ENCODE measurements at regions not wholly inside any gene's neighbourhood (a gene's known extent, or its start where the extent isn't known, plus 50 kb on each side); places are given as distances from the start of the nearest gene placed in this dataset.

DNA sequence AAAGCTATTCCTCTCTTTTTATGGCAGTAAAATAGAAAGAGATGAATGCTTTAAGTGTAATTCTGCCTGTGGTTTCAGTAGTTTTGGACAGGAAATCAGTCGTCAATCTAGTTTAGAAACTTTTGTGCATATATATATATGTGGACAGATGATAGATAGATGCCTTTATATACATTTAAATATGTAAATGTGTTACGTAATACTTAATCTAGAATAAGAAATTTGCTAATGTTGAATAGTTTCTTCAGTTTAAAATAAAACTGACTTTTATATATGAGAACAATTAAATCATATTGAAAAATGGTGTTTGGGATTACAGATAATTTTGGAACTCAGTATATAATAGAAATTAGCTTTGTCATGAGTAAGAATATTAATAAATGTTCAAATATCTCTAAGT lies 1165.7 kb upstream of the NCAM2 start:
- Histone ChIP-seq H3K27ac (ENCODE audit: low read depth, low read length) (no peak overlapping the region), H3K4me1 (ENCODE audit: control insufficient read depth, insufficient read depth, low read length) (no peaks in the 10 kb centered on the region), H3K9ac (ENCODE audit: low read length) (no peak overlapping the region), H3K27me3 (ENCODE audit: control insufficient read depth, insufficient read depth, low read length) (no peaks in the 10 kb centered on the region), H3K4me3 (ENCODE audit: low read length) (no peak overlapping the region), H3K36me3 (ENCODE audit: control insufficient read depth, insufficient read depth, low read length) (no peaks in the 10 kb centered on the region)

DNA sequence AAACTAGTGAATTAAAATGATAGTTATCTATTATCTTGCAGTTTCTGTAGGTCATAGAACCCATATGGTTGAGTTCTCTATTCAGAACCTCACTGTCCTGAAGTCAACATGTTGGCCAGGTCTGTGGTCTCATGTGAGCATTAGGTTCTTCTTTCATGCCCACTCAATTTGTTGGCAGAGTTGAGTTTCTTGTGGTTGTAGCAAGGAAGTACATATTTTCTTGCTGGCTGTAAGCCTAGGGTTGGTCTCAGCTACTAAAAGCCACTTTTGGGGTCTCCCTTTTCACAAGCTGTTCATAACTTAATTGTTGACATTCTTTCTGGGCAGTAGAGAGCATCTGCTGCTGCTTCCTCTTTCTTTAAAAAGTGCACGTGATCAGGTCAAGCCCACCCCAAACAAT lies 1165.1 kb upstream of the NCAM2 start:
- no peaks in the 10 kb centered on the region for H3K27me3 ChIP-seq (ENCODE audit: control insufficient read depth, insufficient read depth, low read length)
- H3K9ac ChIP-seq (ENCODE audit: low read length), result no peak overlapping the region
- no peaks in the 10 kb centered on the region for H3K4me1 ChIP-seq (ENCODE audit: control insufficient read depth, insufficient read depth, low read length)
- H3K4me3 ChIP-seq (ENCODE audit: low read length), result no peak overlapping the region
- H3K36me3 ChIP-seq (ENCODE audit: control insufficient read depth, insufficient read depth, low read length), result no peaks in the 10 kb centered on the region
- no peak overlapping the region for H3K27ac ChIP-seq (ENCODE audit: low read depth, low read length)

DNA sequence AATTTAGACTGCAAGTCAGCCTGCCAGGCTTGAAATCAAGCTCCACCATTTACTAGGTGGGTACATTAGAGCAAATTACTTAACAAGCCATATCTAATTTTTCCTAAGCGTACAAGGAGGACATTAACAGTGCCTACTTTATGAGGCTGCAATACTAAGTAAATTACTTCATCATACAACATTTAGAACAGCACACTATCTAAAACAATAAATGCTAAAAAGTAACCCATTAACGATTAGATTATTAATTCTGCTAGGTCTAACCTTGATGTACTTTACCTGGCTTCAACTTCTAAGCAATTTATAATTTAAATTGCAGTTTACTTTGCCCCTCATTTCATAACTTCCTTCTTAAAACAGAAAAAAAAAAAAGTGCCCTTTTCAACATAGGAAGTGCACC lies 1155.6 kb upstream of the NCAM2 start:
- Histone ChIP-seq H3K4me1 (ENCODE audit: control insufficient read depth, insufficient read depth, low read length) (no peaks in the 10 kb centered on the region), H3K4me3 (ENCODE audit: low read length) (no peak overlapping the region), H3K27me3 (ENCODE audit: control insufficient read depth, insufficient read depth, low read length) (no peaks in the 10 kb centered on the region), H3K36me3 (ENCODE audit: control insufficient read depth, insufficient read depth, low read length) (no peaks in the 10 kb centered on the region), H3K27ac (ENCODE audit: low read depth, low read length) (no peak overlapping the region), H3K9ac (ENCODE audit: low read length) (no peak overlapping the region)

DNA sequence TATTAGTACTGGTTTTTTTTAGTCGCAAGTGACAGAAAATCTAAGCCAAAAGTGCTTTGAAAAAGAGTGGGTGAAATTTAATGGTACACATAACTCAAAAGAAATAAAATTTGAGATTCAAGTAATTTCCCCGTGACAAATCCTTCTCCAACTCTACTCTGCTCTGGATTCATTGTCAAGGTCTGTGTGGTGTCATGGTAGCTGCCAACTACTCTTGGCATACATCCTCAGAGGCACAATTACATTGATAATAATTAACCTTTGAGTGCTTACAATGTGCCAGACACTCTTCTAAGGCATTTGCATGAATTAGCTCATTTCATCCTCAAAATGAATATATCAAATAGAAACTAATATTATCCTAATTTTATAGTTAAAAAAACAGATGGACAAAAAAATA lies 1153.9 kb upstream of the NCAM2 start:
- no peak overlapping the region for H3K9ac ChIP-seq (ENCODE audit: low read length)

DNA sequence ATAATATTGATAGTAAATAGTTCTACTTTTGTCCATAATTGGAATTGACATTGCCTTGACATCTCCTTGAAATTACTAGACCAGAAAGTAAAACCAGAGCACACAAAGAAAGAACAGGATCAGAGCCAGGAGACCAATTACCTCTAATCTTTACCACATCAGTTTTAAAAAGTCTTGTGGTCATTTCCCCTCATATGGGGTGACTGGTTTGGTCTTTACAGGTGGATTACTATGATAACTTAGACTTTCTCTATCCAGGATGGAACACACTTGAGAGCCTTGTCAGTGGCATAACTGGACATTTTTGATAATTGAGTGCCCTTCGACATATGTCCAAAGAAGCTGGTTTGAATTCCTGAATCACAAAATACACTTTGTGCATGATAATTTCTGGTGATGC lies 1148.1 kb upstream of the NCAM2 start:
- H3K27ac ChIP-seq (ENCODE audit: low read depth, low read length), result no peak overlapping the region
- H3K4me1 ChIP-seq (ENCODE audit: control insufficient read depth, insufficient read depth, low read length), result no peaks in the 10 kb centered on the region
- H3K36me3 ChIP-seq (ENCODE audit: control insufficient read depth, insufficient read depth, low read length), result no peaks in the 10 kb centered on the region
- no peak overlapping the region for H3K4me3 ChIP-seq (ENCODE audit: low read length)
- H3K27me3 ChIP-seq (ENCODE audit: control insufficient read depth, insufficient read depth, low read length), result no peaks in the 10 kb centered on the region
- no peak overlapping the region for H3K9ac ChIP-seq (ENCODE audit: low read length)

More for the DNA sequence above, 1153.9 kb upstream of the NCAM2 start:
- Histone ChIP-seq H3K27me3 (ENCODE audit: control insufficient read depth, insufficient read depth, low read length) (no peaks in the 10 kb centered on the region), H3K36me3 (ENCODE audit: control insufficient read depth, insufficient read depth, low read length) (no peaks in the 10 kb centered on the region), H3K4me3 (ENCODE audit: low read length) (no peak overlapping the region), H3K4me1 (ENCODE audit: control insufficient read depth, insufficient read depth, low read length) (no peaks in the 10 kb centered on the region), H3K27ac (ENCODE audit: low read depth, low read length) (no peak overlapping the region)

DNA sequence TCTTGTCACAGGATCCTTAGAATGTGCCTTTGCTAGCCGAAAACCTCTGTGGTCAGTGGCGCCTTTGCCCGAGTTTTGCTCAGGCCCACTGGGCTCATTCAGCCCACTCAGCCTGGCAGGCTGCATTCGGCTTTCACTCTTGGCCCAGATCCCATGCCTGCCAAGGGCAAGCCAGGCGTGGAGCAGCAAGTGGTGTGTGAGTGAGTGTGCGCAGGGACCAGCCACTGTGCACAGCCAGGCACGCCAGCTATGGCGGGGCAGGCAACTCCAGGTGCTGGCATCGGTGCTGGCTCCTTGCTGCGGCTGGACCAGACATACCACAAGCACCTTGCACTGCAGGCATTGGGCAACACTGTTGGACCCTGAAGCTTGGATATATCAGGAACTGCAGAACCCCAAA lies 1145.1 kb upstream of the NCAM2 start:
- no peaks in the 10 kb centered on the region for H3K4me1 ChIP-seq (ENCODE audit: control insufficient read depth, insufficient read depth, low read length)
- no peak overlapping the region for H3K9ac ChIP-seq (ENCODE audit: low read length)
- H3K4me3 ChIP-seq (ENCODE audit: low read length), result no peak overlapping the region
- H3K27ac ChIP-seq (ENCODE audit: low read depth, low read length), result no peak overlapping the region
- no peaks in the 10 kb centered on the region for H3K36me3 ChIP-seq (ENCODE audit: control insufficient read depth, insufficient read depth, low read length)
- H3K27me3 ChIP-seq (ENCODE audit: control insufficient read depth, insufficient read depth, low read length), result no peaks in the 10 kb centered on the region

DNA sequence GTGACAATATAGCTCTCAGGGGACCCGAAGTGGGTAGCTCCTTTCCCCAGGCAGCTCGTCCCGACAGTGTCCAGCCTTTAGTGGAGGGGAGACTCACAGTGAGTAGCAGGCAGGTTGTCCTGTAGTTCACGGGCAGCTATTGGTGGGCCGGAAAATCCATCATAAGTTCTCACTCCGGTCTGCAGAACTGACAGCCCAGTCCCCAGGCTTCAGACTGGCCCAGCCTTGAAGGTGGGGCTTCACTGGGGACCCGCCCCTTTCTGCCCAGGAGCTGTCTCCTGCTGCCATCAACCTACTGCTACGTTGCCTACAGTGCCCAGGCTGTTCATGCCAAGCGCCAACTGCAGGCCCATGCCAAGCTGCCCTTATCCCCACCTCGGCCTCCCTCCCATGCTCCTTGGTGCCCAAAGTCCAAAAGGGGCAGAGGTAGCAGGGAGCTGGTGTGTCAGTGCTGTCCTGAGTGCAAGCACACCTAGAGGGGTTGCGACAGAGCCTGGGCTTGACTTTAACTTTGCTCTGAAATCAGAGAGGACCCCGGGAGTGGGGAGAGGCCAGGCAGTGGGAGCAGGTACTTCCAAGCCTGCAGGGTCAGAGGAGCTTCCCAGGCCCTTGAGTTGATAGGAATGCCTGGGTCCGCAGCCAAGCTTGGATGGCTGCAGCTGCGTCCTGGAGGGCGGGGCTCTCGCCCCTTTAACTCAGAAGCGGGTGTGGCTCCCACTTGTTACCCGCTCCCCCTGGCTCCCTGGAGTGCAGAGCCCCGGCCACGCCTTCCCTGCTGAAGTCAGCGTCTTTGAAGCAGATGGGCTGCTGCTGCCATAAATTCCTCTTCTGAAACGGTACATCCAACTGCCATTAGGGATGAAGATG lies 1144.3 kb upstream of the NCAM2 start:
- Histone ChIP-seq H3K9ac (ENCODE audit: low read length) (no peak overlapping the region), H3K4me1 (ENCODE audit: control insufficient read depth, insufficient read depth, low read length) (no peaks in the 10 kb centered on the region), H3K36me3 (ENCODE audit: control insufficient read depth, insufficient read depth, low read length) (no peaks in the 10 kb centered on the region), H3K27me3 (ENCODE audit: control insufficient read depth, insufficient read depth, low read length) (no peaks in the 10 kb centered on the region), H3K4me3 (ENCODE audit: low read length) (no peak overlapping the region), H3K27ac (ENCODE audit: low read depth, low read length) (no peak overlapping the region)

DNA sequence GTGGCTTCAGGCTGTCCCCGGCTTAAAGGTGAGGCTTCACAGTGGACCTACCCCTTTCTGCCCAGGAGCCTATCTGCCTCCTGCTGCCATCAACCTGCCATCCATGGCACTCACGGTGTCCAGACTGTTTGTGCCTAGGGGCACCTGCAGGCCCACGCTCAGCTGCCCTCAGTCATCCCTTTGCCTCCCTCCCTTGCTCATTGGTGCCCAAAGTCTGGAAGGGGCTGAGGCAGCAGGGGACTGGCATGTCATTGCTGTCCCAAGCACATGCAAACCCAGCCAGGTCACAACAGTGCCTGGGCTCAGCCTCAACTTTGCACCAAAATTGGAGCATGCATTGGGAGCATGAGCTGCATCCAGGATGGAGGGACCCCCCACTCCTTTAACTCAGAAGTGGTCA lies 1142.7 kb upstream of the NCAM2 start:
- Histone ChIP-seq H3K27me3 (ENCODE audit: control insufficient read depth, insufficient read depth, low read length) (no peaks in the 10 kb centered on the region), H3K36me3 (ENCODE audit: control insufficient read depth, insufficient read depth, low read length) (no peaks in the 10 kb centered on the region), H3K9ac (ENCODE audit: low read length) (no peak overlapping the region), H3K4me3 (ENCODE audit: low read length) (no peak overlapping the region), H3K4me1 (ENCODE audit: control insufficient read depth, insufficient read depth, low read length) (no peaks in the 10 kb centered on the region), H3K27ac (ENCODE audit: low read depth, low read length) (no peak overlapping the region)

DNA sequence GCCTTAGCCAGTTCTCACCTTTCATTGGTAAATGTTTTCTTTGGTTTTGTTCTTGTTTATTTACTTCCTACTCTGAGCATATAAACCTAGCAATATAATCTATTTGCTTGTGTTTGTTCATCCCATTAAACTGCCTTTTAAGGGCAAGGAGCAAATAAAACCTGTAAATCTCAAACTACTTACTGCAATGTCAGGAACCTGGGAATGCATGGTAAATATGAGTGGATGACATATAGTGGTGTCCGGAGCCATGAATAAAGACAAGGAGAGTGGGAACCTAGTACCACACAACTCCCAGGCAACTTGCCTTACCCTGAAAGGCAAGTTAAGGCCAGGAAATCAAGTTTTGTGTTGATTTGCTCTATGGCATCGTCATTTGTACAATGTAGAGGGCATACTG lies 1133.7 kb upstream of the NCAM2 start:
- Histone ChIP-seq H3K27ac (ENCODE audit: low read depth, low read length) (no peak overlapping the region), H3K4me3 (ENCODE audit: low read length) (no peak overlapping the region), H3K9ac (ENCODE audit: low read length) (no peak overlapping the region), H3K4me1 (ENCODE audit: control insufficient read depth, insufficient read depth, low read length) (no peaks in the 10 kb centered on the region), H3K36me3 (ENCODE audit: control insufficient read depth, insufficient read depth, low read length) (no peaks in the 10 kb centered on the region), H3K27me3 (ENCODE audit: control insufficient read depth, insufficient read depth, low read length) (no peaks in the 10 kb centered on the region)

DNA sequence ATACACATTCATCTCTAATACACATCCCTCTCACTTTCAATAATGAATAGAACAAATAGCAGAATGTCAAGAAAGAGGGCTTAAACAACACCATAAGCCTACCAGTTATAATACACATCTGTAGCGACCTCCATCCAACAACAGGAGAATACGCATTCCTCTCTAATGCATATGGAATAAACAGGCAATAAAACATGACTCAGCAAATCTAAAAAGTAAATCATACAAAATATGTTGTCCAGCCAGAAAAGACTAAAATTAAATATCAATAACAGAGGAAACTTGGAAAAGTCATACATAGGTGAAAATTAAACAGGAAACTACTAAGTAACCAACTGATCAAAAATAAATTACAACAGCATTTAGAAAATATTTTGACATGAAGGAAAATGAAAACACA lies 1127.5 kb upstream of the NCAM2 start:
- no peak overlapping the region for H3K27ac ChIP-seq (ENCODE audit: low read depth, low read length)
- no peak overlapping the region for H3K4me3 ChIP-seq (ENCODE audit: low read length)

DNA sequence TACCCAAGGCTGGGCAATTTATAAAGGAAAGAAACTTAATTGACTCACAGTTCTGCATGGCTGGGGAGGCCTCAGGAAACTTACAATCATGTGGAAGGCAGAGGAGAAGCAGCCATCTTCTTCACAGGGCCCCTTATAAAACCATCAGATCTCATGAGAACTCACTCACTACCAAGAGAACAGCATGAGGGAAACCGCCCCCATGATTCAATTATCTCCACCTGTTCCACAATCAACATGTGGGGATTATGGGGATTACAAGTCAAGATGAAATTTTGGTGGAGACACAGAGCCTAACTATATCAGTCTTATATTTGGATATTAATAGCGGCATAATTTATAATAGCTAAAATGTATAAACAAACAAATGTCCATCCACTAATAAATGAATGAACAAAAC lies 1123.7 kb upstream of the NCAM2 start:
- Histone ChIP-seq H3K36me3 (ENCODE audit: control insufficient read depth, insufficient read depth, low read length) (no peaks in the 10 kb centered on the region), H3K4me1 (ENCODE audit: control insufficient read depth, insufficient read depth, low read length) (no peaks in the 10 kb centered on the region), H3K27me3 (ENCODE audit: control insufficient read depth, insufficient read depth, low read length) (no peaks in the 10 kb centered on the region), H3K4me3 (ENCODE audit: low read length) (no peak overlapping the region), H3K9ac (ENCODE audit: low read length) (no peak overlapping the region), H3K27ac (ENCODE audit: low read depth, low read length) (no peak overlapping the region)

More for the DNA sequence above, 1127.5 kb upstream of the NCAM2 start:
- no peaks in the 10 kb centered on the region for H3K27me3 ChIP-seq (ENCODE audit: control insufficient read depth, insufficient read depth, low read length)
- no peak overlapping the region for H3K9ac ChIP-seq (ENCODE audit: low read length)
- H3K4me1 ChIP-seq (ENCODE audit: control insufficient read depth, insufficient read depth, low read length), result no peaks in the 10 kb centered on the region
- no peaks in the 10 kb centered on the region for H3K36me3 ChIP-seq (ENCODE audit: control insufficient read depth, insufficient read depth, low read length)

DNA sequence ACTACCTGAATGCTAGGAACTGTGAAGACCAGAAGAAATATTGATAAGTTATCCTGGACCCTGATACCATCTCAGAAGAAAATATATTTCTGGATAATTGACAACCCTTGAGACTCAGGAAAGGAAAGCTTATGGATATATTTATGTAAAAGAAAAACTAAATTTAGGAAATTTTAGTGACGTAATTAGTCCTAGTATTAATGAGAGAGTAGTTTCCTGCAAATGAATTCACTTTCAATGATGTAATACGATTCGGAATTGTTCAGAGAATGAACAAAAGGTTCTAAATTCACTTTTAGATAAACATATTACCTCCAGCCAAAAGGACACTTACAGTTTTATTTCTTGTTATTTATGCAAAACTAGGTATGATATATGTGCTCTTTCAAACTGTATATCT lies 1120.1 kb upstream of the NCAM2 start:
- Histone ChIP-seq H3K27me3 (ENCODE audit: control insufficient read depth, insufficient read depth, low read length) (no peaks in the 10 kb centered on the region), H3K4me3 (ENCODE audit: low read length) (no peak overlapping the region), H3K27ac (ENCODE audit: low read depth, low read length) (no peak overlapping the region), H3K36me3 (ENCODE audit: control insufficient read depth, insufficient read depth, low read length) (no peaks in the 10 kb centered on the region), H3K4me1 (ENCODE audit: control insufficient read depth, insufficient read depth, low read length) (no peaks in the 10 kb centered on the region), H3K9ac (ENCODE audit: low read length) (no peak overlapping the region)

DNA sequence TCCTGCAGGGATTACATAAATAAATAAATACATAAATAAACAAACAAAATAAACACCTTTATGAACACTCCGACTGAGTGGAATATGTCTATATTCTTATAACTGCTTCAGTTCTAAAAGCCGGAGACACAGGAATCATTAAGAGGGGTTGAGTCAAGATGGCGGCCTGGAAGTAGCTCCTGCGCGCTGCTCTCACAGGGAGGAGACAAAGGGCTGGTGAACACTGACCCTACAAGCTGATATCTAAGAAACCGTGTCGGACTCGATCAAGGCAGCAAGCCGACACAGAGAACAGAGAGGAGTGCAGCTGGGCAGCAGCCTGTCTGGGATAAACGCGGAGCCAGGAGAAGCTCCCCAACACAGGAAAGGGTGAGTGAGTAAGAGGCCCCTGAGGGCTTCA lies 1098.6 kb upstream of the NCAM2 start:
- no peak overlapping the region for H3K27ac ChIP-seq (ENCODE audit: low read depth, low read length)

More for the DNA sequence above, 1098.6 kb upstream of the NCAM2 start:
- Histone ChIP-seq H3K9ac (ENCODE audit: low read length) (no peak overlapping the region), H3K27me3 (ENCODE audit: control insufficient read depth, insufficient read depth, low read length) (no peaks in the 10 kb centered on the region), H3K36me3 (ENCODE audit: control insufficient read depth, insufficient read depth, low read length) (no peaks in the 10 kb centered on the region), H3K4me1 (ENCODE audit: control insufficient read depth, insufficient read depth, low read length) (no peaks in the 10 kb centered on the region), H3K4me3 (ENCODE audit: low read length) (no peak overlapping the region)
